ENCODE measurements at regions not wholly inside any gene's neighbourhood (a gene's known extent, or its start where the extent isn't known, plus 50 kb on each side); places are given as distances from the start of the nearest gene placed in this dataset.
"Not testable (repeated sequence)": the region's sequence is repeated elsewhere in the genome, so short reads cannot be mapped to it uniquely, and the experiment has no call there.

DNA sequence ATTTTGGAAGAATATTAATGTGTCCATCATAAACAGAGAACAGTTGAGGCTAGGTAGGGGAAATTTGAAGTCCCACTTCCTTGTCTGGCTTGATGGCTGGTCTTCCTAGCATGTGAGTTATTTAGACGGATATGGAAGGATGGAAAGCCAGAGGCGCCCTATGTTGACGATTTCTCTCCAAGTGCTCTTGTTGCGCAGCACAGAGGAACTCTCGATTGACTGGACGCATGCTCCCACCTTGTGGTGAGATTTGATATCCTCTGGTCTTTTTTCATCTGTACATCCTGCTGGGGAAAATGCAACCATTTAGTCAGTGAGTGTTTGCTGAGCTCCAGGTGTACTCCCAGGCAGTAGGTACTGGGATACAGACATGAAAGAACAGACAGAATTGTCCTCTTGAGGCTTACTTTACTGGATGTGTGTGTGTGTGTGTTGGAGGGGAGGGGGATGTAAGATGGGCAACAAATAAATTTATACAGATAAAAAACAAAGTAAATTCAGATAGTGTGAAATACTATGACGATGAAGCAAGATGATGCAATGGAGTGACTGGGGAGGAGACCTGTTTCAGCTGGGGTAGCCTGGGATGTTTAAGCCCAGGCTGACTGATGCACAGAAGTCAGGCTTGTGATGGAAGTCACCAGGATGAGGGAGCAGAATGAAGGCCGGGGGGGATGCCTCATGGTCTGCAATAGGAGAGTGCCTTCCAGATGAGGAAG, 137.2 kb downstream of the TRIM43 start:
- no peak for DNase-seq

GRCh38 chr2:95729597-95729955, 137.8 kb downstream of the TRIM43 start:
- no peak for DNase-seq

DNA sequence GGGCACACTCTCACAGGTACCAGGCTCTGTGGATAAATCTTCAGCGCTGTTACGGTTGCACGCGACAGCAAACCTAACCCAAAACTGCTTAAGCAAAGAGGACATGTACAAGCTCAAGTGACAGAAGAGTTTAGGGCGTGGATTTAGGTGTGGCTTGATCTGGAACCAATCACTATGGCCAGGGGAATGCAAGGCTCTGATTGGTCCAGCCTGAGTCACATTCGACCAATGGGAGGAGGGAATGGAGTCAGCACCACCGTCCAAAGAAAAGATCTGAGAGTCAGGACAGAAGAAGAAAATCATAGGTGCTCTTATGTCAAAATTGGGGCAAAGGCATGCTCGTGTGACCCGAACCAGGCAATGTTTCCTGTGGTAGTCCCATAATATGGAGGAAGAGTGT, 139.0 kb downstream of the TRIM43 start:
- DNase-seq = no peak

- no peak for DNase-seq
Measured at GRCh38 chr2:95734976-95735890, 143.4 kb downstream of the TRIM43 start.

GRCh38 chr2:95738301-95738700, 146.5 kb downstream of the TRIM43 start:
- no peak for DNase-seq

GRCh38 chr2:95752126-95752525, 160.3 kb downstream of the TRIM43 start:
- DNase-seq = not testable (repeated sequence)

GRCh38 chr2:95753812-95754211, 162.0 kb downstream of the TRIM43 start:
- not testable (repeated sequence) for DNase-seq

DNA sequence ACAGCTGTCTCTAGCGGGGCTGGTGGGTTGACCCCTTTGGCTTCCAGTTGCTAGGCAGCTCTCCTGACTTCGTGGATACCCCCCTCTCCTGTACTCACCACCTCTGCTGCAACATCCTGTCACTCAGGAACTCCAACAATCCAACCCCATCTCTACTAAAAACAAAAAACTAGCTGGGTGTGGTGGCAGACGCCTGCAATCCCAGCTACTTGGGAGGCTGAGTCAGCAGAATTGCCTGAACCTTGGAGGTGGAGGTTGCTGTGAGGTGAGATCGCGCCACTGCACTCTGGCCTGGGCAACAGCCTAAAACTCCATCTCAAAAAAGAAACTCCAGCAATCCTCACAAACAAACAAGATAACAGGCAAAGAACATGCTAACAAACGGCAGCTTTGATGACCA, 162.4 kb downstream of the TRIM43 start:
- not testable (repeated sequence) for DNase-seq

GRCh38 chr2:95754819-95755563, 163.2 kb downstream of the TRIM43 start:
- DNase-seq = not testable (repeated sequence)

DNA sequence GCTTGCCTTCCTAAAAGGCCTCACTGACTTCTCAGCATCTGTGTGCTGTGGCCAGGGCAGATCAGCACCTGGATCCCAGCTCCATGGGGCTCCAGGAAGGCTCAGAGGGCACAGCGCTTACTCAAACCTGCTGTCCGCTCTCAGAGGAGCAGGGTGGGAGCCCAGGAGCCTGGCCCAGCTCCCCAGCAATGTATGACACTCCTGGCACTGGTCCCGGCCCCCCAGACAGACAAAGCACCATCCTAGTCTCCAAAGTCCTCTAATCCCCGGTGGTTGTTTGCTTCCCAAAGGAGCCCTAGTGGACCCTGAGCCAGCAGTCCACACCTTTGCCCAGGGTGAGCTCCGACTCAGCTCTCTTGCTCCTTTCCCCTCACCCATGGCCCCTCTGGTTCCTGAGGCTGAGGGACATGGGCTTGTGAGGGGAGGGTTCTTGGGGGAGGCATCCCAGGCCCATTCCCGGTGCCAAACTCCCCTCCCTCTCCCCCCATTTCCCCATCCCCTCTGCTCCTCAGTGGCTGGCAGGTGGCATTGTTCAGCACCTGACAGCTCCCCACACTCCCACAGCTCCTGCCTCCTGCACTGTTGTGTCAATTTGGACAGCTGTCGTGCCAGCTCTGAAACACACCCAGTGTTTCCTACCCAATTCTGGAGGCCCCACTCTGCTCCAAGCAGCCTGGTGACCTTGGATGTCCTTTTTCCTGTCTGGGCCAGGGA, 164.3 kb downstream of the TRIM43 start:
- DNase-seq = not testable (repeated sequence)

- DNase-seq = no peak
Measured at GRCh38 chr2:95757988-95758387, 166.2 kb downstream of the TRIM43 start.

DNA sequence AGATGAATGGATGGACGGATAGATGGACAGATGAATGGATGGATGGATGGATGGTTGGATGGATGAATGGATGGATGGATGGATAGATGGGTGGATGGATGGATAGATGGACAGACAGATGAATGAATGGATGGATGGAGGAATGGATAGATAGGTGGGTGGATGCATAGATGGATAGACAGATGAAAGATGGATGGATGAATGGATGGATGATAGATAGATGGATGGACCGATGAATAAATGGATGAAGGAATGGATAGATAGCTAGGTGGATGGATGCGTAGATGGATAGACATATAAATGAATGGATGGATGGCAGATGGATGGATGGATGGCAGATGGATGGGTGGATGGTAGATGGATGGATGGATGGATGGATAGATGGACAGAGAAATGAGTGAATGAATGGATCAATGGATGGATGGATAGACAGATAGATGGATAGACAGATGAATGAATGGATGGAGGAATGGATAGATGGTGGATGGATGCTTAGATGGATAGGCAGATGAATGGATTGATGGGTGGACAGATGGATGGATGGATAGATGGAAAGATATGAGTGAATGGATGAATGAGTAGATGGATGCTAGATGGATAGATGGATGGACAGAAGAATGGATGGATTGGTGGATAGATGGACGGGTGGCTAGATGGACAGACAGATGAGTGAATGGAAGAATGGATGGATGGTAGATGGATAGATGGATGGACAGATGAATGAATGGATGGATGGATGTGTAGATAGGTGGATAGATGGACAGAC, 167.9 kb downstream of the TRIM43 start:
- DNase-seq = no peak

DNA sequence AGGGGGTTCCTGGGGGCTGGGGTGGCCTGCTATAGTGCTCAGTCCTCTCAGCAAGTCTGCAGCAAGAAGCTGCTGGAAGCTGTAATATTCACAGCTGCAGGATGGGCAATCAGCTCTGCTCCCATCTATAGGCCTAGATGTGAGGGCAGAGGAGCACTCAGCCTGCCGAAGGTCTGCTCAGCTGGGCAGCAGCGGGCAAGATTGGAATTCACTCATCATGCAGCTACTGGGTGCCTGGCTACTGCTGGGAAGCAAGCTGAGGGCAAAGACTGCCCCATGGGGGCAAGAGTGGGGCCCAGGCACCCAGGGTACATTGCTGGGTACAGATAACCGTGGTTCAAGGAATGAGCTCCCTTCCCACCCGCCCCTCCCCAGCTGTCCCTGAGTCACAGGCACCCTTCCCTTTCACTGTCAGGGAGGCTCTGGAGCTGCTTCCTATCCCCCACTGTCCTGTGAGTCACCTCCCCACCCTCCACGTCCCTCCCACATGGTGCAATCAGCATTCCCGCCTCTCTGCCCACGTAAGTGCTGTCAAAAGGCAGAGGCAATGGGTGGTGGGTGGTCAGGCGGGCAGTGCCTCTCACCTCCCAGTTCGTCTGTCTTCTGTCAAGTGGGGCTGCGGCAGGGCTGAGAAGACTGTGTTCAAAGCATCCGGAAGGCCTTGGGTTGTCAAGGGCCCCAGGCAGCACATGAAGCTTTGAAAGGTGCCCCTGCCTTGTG, 169.2 kb downstream of the TRIM43 start:
- DNase-seq = peak; percentile 50

GRCh38 chr2:95761556-95761955, 169.8 kb downstream of the TRIM43 start:
- DNase-seq = peak; percentile 46

GRCh38 chr2:95762023-95763021, 170.5 kb downstream of the TRIM43 start:
- DNase-seq = not testable (repeated sequence)

DNA sequence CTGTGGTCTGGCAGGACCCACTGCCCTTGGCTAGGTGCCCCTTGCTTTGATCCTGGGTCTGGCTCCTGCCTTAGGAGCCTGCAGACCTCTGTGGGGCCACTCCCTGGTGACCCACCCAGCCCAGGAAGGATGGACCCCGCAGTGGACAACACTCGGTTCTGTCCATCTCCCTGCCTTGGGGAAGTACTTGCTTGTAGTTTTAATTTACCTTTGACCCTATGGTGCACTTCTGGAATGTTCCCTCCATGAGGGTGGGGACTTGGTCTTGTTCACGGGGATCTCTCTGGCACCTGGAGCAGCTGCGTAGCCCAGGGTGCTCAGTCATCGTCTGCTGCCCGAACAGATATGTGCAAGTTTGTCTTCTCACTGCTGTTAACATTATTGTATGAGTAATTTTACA, 171.3 kb downstream of the TRIM43 start:
- not testable (repeated sequence) for DNase-seq

GRCh38 chr2:95764966-95765365, 173.2 kb downstream of the TRIM43 start:
- not testable (repeated sequence) for DNase-seq

DNA sequence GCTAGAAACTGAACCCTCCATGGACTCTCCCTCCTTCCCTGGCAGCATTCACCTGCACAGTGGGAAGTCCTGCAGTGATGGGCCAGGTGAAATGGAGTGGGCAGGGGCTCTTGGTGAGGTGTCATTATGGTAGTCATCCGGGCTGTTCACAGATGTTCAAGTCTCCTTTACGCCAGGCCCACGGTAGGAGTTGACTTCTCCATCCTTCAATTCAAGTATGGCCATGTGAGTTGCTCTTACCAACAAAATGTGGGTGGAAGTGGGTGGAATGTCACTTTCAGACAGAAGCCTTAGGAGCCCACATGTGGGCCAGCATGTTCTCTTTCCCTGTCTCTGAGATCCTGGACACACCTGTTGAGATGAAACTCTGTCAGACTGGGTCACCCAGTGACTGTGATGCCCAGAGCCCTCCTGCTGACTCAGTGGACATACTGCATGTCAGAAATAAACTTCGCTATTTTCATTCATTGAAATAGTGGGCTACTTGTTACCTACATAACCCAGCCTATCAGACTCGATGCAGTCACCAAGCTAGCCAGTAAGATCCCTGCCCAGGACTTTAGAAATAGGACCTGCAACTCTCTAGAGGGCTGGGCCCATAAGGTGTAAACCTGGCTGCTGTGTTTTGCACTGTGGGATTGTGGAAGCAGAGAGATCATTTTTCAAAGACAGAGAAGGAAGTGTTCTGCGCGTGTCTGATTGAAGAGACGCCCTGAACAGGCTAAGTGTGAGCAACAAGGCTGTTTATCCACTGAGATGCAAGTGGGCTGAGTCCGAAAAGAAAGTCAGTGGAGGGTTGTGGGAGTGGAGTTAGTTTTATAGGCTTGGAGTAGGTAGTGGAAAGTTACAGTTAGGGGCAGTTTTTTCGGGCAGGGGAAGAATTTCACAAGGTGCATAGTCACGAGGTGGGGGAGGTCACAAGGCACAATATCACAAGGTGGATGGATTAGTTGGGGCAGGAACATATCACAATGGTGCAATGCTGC, 174.4 kb downstream of the TRIM43 start:
- not testable (repeated sequence) for DNase-seq

DNA sequence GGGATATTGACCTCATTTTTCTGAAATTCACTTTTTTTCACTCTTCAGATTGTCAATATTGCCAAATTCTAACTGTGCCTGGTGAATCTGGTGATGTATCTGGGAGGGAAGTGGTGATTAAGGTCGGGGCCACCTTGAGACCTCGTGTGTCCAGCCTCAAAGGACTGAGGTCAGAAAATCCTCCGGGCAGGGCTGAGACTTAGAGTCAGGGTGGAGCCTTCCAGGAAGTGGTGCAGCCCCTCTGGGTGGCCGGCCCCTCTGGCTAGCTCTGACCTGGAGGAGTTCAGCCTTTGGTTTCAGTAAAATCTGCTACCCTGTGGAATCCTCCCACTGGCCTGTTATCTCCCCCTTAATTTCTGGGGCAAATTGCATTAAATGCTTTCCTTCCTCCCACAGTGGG, 175.7 kb downstream of the TRIM43 start:
- DNase-seq = not testable (repeated sequence)
